Loucy (cell line): ENCODE measurements at regions not wholly inside any gene's neighbourhood (a gene's known extent, or its start where the extent isn't known, plus 50 kb on each side); places are given as distances from the start of the nearest gene placed in this dataset.

Experiments used
- H2AFZ ChIP-seq: fragments of 200-600 bp; sonication (generic); 2 replicates; pipeline ENCODE4 v1.6.0; 2016; ENCODE audit warnings: antibody characterized with exemption, mild to moderate bottlenecking, low read length, moderate library complexity
- H3F3A ChIP-seq: fragments of 200-600 bp; 2 replicates; pipeline ENCODE4 v1.6.0; 2016; ENCODE audit warnings: antibody characterized with exemption, low read depth, mild to moderate bottlenecking
- H3K27me3 ChIP-seq: fragments of 200-600 bp; sonication (generic); 2 replicates; pipeline ENCODE4 v1.6.1; 2014; ENCODE audit warnings: low read length, mild to moderate bottlenecking; ENCODE audit not compliant: insufficient read depth, poor library complexity, severe bottlenecking
- H3K36me3 ChIP-seq: fragments of 200-600 bp; sonication (generic); 2 replicates; pipeline ENCODE4 v1.6.1; 2016; ENCODE audit warnings: low read length; ENCODE audit not compliant: insufficient read depth
- H3K4me1 ChIP-seq: fragments of 200-600 bp; sonication (generic); 2 replicates; pipeline ENCODE4 v1.5.1; 2014; ENCODE audit warnings: low read length, mild to moderate bottlenecking; ENCODE audit not compliant: insufficient read depth, poor library complexity, severe bottlenecking
- H3K4me2 ChIP-seq: fragments of 200-600 bp; sonication (generic); 2 replicates; pipeline ENCODE4 v1.6.0; 2014; ENCODE audit warnings: antibody characterized with exemption, low read length, low read depth, mild to moderate bottlenecking; ENCODE audit not compliant: poor library complexity, severe bottlenecking
- H3K4me3 ChIP-seq: fragments of 200-600 bp; sonication (generic); 2 replicates; pipeline ENCODE4 v1.5.1; 2014; ENCODE audit warnings: low read length, mild to moderate bottlenecking, mixed read lengths; ENCODE audit not compliant: poor library complexity, severe bottlenecking
- H3K79me2 ChIP-seq: fragments of 200-600 bp; sonication (generic); 2 replicates; pipeline ENCODE4 v1.6.1; 2014; ENCODE audit warnings: low read length; ENCODE audit not compliant: insufficient read depth
- H3K9ac ChIP-seq: fragments of 200-600 bp; sonication (generic); 2 replicates; pipeline ENCODE4 v1.6.0; 2014; ENCODE audit warnings: mild to moderate bottlenecking, low read depth, low read length, moderate library complexity; ENCODE audit not compliant: poor library complexity, severe bottlenecking
- H3K9me2 ChIP-seq: fragments of 200-600 bp; sonication (generic); replicated peaks from 2 replicates; pipeline ENCODE4 v1.6.1; 2016; ENCODE audit warnings: low read depth, low read length, mixed read lengths
- H3K9me3 ChIP-seq: fragments of 200-600 bp; sonication (generic); 2 replicates; pipeline ENCODE4 v1.6.1; 2014; ENCODE audit warnings: mild to moderate bottlenecking, antibody characterized with exemption, low read length, low read depth; ENCODE audit not compliant: insufficient read depth
- H4K20me1 ChIP-seq: fragments of 200-600 bp; sonication (generic); 2 replicates; pipeline ENCODE4 v1.6.0; 2014; ENCODE audit warnings: antibody characterized with exemption, low read length, mild to moderate bottlenecking; ENCODE audit not compliant: insufficient read depth, poor library complexity, severe bottlenecking
- CTCF ChIP-seq: fragments of 200-600 bp; sonication (generic); conservative IDR thresholded peaks from 2 replicates; pipeline ENCODE4 v1.5.1; 2014; ENCODE audit warnings: mild to moderate bottlenecking, antibody characterized with exemption, low read length
- EZH2phosphoT487 ChIP-seq: fragments of 200-600 bp; IDR thresholded peaks from 2 replicates; pipeline ENCODE4 v1.6.1; 2018; ENCODE audit warnings: antibody characterized with exemption, mild to moderate bottlenecking, moderate library complexity, borderline replicate concordance

- no peaks in the 10 kb centered on the region for H3K9me3 ChIP-seq
- no peaks in the 10 kb centered on the region for H3K27me3 ChIP-seq
- H2AFZ ChIP-seq = 0 out of 2 replicates have a peak overlapping the region, but pooled peaks have one; percentile 18
- H3K9ac ChIP-seq = no peak overlapping the region
- H3K36me3 ChIP-seq = no peaks in the 10 kb centered on the region
- no peaks in the 10 kb centered on the region for H3K9me2 ChIP-seq
- TF ChIP-seq CTCF (no peak), EZH2phosphoT487 (no peak)
- no peak overlapping the region for H3K4me3 ChIP-seq
- no peaks in the 10 kb centered on the region for H3K79me2 ChIP-seq
- peaks cover 8% of the 10 kb centered on the region for H3K4me1 ChIP-seq
- H3K4me2 ChIP-seq = no peak overlapping the region
- no peaks in the 10 kb centered on the region for H3F3A ChIP-seq
- no peaks in the 10 kb centered on the region for H4K20me1 ChIP-seq
These were observed 72.6 kb upstream of the STXBP5 start for GRCh38 chr6:147131532-147132128.

- H4K20me1 ChIP-seq = no peaks in the 10 kb centered on the region
- H3K4me2 ChIP-seq = no peak overlapping the region
- H3K9ac ChIP-seq = no peak overlapping the region
- peaks cover 3% of the 10 kb centered on the region for H3K4me1 ChIP-seq
- no peaks in the 10 kb centered on the region for H3K36me3 ChIP-seq
- H3K27me3 ChIP-seq = no peaks in the 10 kb centered on the region
- TF ChIP-seq EZH2phosphoT487 (no peak), CTCF (no peak)
- H3F3A ChIP-seq = no peaks in the 10 kb centered on the region
- H3K9me3 ChIP-seq = no peaks in the 10 kb centered on the region
- H3K79me2 ChIP-seq = no peaks in the 10 kb centered on the region
- no peak overlapping the region for H3K4me3 ChIP-seq
- H2AFZ ChIP-seq = no peak overlapping the region
- no peaks in the 10 kb centered on the region for H3K9me2 ChIP-seq
These were observed 71.3 kb upstream of the STXBP5 start for GRCh38 chr6:147132889-147133288.

- Histone ChIP-seq H3K4me3 (no peak overlapping the region), H3K9ac (no peak overlapping the region), H3K36me3 (no peaks in the 10 kb centered on the region), H3K9me3 (no peaks in the 10 kb centered on the region), H3K79me2 (no peaks in the 10 kb centered on the region), H3F3A (no peaks in the 10 kb centered on the region), H4K20me1 (no peaks in the 10 kb centered on the region), H3K27me3 (no peaks in the 10 kb centered on the region), H2AFZ (no peak overlapping the region), H3K4me1 (peaks cover 3% of the 10 kb centered on the region), H3K4me2 (no peak overlapping the region), H3K9me2 (no peaks in the 10 kb centered on the region)
- TF ChIP-seq EZH2phosphoT487 (no peak), CTCF (no peak)
These were observed 70.5 kb upstream of the STXBP5 start for GRCh38 chr6:147133669-147134068.
